ENCODE measurements at regions not wholly inside any gene's neighbourhood (a gene's known extent, or its start where the extent isn't known, plus 50 kb on each side); places are given as distances from the start of the nearest gene placed in this dataset.

DNA sequence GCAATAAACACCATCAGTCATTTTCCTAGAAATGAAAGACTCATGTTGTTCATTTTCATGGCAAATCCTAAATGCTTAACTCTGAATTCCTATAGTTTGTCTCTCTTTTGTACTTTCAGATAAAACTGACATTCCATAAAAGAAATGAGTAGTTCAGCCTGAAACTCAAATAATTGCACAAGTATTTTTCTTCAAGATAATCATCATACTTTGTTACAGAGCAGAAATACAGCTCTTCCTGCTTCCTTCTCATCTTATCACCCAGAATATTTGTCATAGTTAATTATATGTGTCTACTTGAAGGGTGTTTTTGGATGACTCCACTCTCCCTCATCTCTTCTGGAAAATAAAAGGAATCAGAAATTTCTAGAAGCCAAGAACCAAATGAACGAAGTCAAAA lies 141.1 kb downstream of the HNMT start:
- DNase-seq (ENCODE audit: low spot score), result no peak

DNA sequence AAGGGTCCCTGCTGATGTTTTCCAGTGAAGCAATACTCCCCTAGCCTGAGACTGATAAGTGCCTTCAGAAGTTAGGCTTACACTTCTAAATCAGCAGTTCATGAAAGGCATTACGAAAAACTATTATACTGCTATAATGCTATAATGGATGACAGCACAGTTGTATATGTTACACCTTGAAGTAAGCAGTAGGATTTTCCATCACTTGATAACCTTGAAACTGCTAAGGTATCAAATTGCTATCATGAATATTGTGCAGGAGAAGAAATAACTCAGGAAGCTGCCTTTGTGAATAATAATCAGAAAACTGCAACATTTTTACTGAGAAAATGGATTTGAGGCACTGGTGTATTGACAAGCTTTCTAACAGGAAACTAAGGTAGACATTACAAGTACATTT lies 142.3 kb downstream of the HNMT start:
- DNase-seq (ENCODE audit: low spot score), result no peak

DNA sequence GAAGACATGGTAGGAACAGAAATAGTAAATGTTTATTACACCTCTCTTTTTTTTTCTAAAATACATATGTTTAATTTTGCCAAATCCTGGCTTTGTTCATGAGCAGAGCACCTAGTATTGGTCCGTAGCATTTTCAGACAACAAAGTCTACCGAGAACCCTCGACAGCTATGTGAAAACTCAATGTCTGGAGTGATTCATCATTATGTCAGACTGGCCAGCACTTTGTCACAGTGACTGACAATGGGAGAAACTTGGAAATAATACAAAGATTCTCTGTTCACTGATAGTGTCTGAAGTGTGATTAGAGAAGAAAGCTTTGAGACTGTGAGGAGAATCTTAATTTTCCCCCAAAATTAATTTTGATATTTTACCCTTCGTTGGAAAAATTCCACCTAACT lies 143.0 kb downstream of the HNMT start:
- no peak for DNase-seq (ENCODE audit: low spot score)

GRCh38 chr2:138110453-138111083 lies 146.3 kb downstream of the HNMT start:
- DNase-seq (ENCODE audit: low spot score), result no peak

GRCh38 chr2:138112536-138112935 lies 148.3 kb downstream of the HNMT start:
- DNase-seq (ENCODE audit: low spot score), result no peak

- DNase-seq (ENCODE audit: low spot score), result no peak
Observed at GRCh38 chr2:138113871-138114525, 149.7 kb downstream of the HNMT start.

- DNase-seq (ENCODE audit: low spot score), result no peak
Observed at GRCh38 chr2:138115666-138116065, 151.4 kb downstream of the HNMT start.

DNA sequence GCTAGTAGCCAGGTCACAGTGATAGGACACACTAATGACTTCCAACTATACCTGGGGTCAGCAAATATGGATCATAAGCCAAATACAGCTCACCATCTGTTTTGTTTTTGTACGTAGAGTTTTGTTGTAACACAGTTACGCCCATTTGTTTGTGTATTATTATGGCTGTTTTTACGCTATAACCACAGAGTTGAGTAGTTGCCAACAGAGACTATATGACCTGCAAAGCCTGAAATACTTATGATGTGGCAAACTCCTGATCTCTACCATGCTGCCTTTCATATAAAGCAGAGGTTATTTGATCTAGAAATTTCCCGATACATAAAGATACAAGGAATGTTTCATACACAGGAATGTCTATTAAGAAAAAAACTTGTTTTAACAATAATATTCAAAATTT lies 152.2 kb downstream of the HNMT start:
- no peak for DNase-seq (ENCODE audit: low spot score)

GRCh38 chr2:138121666-138122661 lies 157.7 kb downstream of the HNMT start:
- no peak for DNase-seq (ENCODE audit: low spot score)

GRCh38 chr2:138122891-138123290 lies 158.6 kb downstream of the HNMT start:
- no peak for DNase-seq (ENCODE audit: low spot score)

- DNase-seq (ENCODE audit: low spot score), result no peak
Observed at GRCh38 chr2:138123741-138124140, 159.5 kb downstream of the HNMT start.

DNA sequence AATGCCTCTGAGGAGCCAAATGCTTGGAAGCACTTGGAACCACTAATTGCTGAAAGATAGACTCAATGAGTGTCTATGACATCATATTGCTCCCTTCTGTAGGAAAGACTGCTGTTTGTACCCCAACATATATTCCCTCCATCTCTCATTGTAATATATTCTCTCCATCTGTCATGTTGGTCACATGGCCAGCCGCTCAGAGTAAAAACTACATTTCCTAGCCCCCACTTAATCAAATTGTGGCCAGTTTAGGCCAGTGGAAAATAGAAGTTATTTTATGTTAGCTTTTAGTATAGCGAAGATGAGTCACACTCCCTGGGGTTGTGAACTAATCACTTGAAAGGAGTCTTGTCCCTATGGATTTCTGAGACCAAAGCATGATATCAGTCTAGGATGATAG lies 160.2 kb downstream of the HNMT start:
- DNase-seq (ENCODE audit: low spot score), result no peak

GRCh38 chr2:138125306-138126288 lies 161.3 kb downstream of the HNMT start:
- no peak for DNase-seq (ENCODE audit: low spot score)

- DNase-seq (ENCODE audit: low spot score), result no peak
Observed at GRCh38 chr2:138132108-138132507, 167.8 kb downstream of the HNMT start.

GRCh38 chr2:138137949-138138348 lies 173.7 kb downstream of the HNMT start:
- no peak for DNase-seq (ENCODE audit: low spot score)

DNA sequence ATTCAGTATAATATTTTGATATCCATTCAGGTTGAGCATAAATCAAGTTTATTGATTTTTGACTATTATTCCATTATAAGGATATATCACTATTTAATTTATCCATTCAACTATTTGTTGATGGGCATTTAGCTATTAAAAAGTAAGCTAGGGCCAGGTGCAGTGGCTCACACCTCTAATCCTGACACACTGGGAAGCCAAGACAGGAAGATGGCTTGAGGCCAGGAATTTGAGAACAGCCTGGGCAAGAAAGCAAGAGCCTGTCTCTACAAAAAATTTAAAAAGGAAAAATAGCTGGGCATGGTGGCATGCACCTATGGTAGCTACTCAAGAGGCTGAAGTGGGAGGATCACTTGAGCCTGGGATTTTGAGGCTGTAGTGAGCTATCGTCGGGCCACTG lies 183.5 kb downstream of the HNMT start:
- no peak for DNase-seq (ENCODE audit: low spot score)

DNA sequence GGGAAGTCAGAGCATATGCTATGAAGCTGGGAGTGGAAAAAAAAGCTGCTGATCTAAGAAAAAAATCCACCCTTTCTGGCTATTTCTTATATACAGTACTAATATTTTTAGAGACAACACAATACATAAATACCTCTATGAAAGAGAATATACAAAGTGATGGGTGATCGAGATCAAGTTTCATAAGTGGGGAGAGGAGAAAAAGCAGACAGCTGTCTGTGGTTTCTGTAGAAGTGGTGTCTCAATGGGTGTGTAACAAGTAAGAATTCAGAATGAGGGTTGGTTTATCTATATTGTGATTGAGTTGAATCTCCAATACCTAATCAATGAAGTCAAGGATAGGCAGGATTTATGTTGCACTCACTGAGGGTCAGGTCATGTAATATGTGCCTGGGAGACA lies 191.0 kb downstream of the HNMT start:
- DNase-seq (ENCODE audit: low spot score), result no peak

DNA sequence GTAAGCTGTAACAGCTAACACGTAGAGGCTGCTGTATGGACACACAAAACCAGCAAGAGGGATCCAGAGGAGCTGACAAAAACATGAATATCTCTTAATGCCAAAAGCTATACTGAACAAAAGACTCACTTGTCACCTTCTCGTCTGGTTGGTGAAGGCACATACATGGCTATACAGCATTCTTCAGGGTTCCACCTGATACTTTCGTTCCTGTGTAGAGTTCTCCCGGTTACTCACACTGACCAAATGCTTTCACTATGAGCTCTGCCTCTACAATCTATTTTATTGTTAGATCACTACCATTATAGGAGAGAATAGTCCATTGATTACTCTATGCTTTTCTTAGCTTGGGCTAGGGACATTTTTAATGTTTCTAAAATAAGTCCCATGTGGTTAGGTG lies 193.1 kb downstream of the HNMT start:
- no peak for DNase-seq (ENCODE audit: low spot score)

GRCh38 chr2:138170485-138170884 lies 206.2 kb downstream of the HNMT start:
- no peak for DNase-seq (ENCODE audit: low spot score)

GRCh38 chr2:138171244-138171643 lies 207.0 kb downstream of the HNMT start:
- DNase-seq (ENCODE audit: low spot score), result no peak

DNA sequence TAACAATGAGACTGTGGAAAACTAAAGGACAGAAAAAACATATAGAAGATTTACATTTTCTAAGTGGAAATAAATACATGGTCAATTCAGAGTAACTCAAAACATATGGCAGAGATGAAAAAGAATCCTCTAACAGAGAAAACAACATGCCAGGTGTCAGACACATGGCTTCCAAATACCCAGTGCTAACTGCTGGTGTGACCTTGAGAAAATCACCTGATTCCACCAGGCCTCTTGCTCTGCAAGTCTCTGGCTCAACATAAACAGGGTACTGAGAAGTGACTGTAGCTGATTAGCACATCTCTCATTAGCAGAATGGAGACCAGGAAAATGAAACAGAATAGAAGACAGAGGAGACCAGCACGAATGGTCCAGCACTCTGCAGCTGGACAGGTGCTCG lies 210.8 kb downstream of the HNMT start:
- no peak for DNase-seq (ENCODE audit: low spot score)
